ENCODE measurements at regions not wholly inside any gene's neighbourhood (a gene's known extent, or its start where the extent isn't known, plus 50 kb on each side); places are given as distances from the start of the nearest gene placed in this dataset.

- no peak for ATAC-seq
- RAD21 ChIA-PET (ENCODE audit: low non-redundant PET in 1 of 2, low total read pairs in 2 of 2, uncharacterized antibody in 2 of 2, unreplicated experiment in 2 of 2) = no interaction called here
- Histone ChIP-seq H3K9me3 (ENCODE audit: control insufficient read depth in 1 of 2, insufficient read depth in 1 of 2, low read depth in 1 of 2, low read length in 2 of 2) (peaks cover 23 to 42% of the 10 kb centered on the region in 2 experiments; a peak in 2 of 4 replicates), H3K4me1 (ENCODE audit: control insufficient read depth in 1 of 2, insufficient read depth in 2 of 2, low read length in 2 of 2) (no peaks in the 10 kb centered on the region), H3K27me3 (ENCODE audit: insufficient read depth, low read length) (no peaks in the 10 kb centered on the region), H3K9ac (ENCODE audit: low read length) (no peak overlapping the region), H2AFZ (ENCODE audit: low read depth, low read length, poor library complexity, severe bottlenecking) (no peak overlapping the region), H3K4me2 (ENCODE audit: low read length) (no peak overlapping the region), H3K79me2 (ENCODE audit: insufficient read depth, low read length) (no peaks in the 10 kb centered on the region), H3K4me3 (replicated peaks in 1 of 2; ENCODE audit: low read depth in 1 of 2, low read length in 2 of 2) (no peak overlapping the region), H3K36me3 (ENCODE audit: control insufficient read depth in 1 of 2, insufficient read depth in 2 of 2, low read length in 2 of 2) (no peaks in the 10 kb centered on the region), H3K9me2 (ENCODE audit: insufficient read depth) (no peaks in the 10 kb centered on the region), H3K27ac (ENCODE audit: low read depth, low read length) (no peak overlapping the region), H4K20me1 (ENCODE audit: insufficient read depth) (no peaks in the 10 kb centered on the region)
- CTCF ChIA-PET = no interaction called here
- TF ChIP-seq POLR2AphosphoS5 (IDR thresholded peaks at IDR 0.05; ENCODE audit: low read depth, low read length) = no peak
- TF ChIP-seq SP1 (IDR thresholded peaks at IDR 0.05; ENCODE audit: low read depth) = no peak
- no peak for TF ChIP-seq SIN3A (IDR thresholded peaks at IDR 0.05; ENCODE audit: low read depth)
- no peak for TF ChIP-seq CBX3 (IDR thresholded peaks at IDR 0.05; ENCODE audit: low read depth)
- TF ChIP-seq JUND (IDR thresholded peaks at IDR 0.05) = no peak
- intact Hi-C loops (cut with micrococcal nuclease) = no loop called here
- no TSS peak for BruUV-seq (replicated peaks)
- DNase-seq (ENCODE audit: low read depth, low spot score) = no peak
- POLR2A ChIA-PET = no interaction called here
These were observed 124.0 kb downstream of the MAF start for GRCh38 chr16:79476580-79476979.

DNA sequence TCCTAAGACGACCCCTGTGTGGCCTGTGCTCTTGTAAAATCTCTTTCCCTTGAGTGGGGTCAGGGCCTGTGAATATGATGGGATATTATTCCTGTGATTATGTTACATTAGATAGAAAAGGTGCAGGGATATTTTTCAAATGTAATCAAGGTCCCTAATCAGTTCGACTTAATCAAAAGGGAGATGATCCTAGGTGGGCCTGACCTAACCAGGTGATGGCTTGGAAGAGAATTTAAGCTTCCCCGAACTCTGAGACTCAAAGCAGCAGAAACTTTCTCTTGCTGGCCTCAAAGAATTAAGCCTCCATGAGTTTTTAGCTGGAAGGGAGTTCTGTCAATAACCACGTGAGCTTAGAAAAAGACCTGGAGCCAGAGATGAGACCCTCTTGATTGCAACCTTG, 124.7 kb downstream of the MAF start:
- Histone ChIP-seq H3K4me3 (replicated peaks in 1 of 2; ENCODE audit: low read depth in 1 of 2, low read length in 2 of 2) (no peak overlapping the region), H3K4me2 (ENCODE audit: low read length) (no peak overlapping the region), H3K27me3 (ENCODE audit: insufficient read depth, low read length) (no peaks in the 10 kb centered on the region), H3K9me3 (ENCODE audit: control insufficient read depth in 1 of 2, insufficient read depth in 1 of 2, low read depth in 1 of 2, low read length in 2 of 2) (peaks cover 24 to 42% of the 10 kb centered on the region in 2 experiments; a peak in 2 of 4 replicates), H3K36me3 (ENCODE audit: control insufficient read depth in 1 of 2, insufficient read depth in 2 of 2, low read length in 2 of 2) (no peaks in the 10 kb centered on the region), H3K9ac (ENCODE audit: low read length) (no peak overlapping the region), H3K79me2 (ENCODE audit: insufficient read depth, low read length) (no peaks in the 10 kb centered on the region), H4K20me1 (ENCODE audit: insufficient read depth) (no peaks in the 10 kb centered on the region), H3K4me1 (ENCODE audit: control insufficient read depth in 1 of 2, insufficient read depth in 2 of 2, low read length in 2 of 2) (no peaks in the 10 kb centered on the region), H2AFZ (ENCODE audit: low read depth, low read length, poor library complexity, severe bottlenecking) (no peak overlapping the region), H3K9me2 (ENCODE audit: insufficient read depth) (no peaks in the 10 kb centered on the region), H3K27ac (ENCODE audit: low read depth, low read length) (no peak overlapping the region)
- ChIA-PET POLR2A (no interaction called here), CTCF (no interaction called here), RAD21 (ENCODE audit: low non-redundant PET in 1 of 2, low total read pairs in 2 of 2, uncharacterized antibody in 2 of 2, unreplicated experiment in 2 of 2) (no interaction called here)
- intact Hi-C loops (cut with micrococcal nuclease) = no loop called here
- BruUV-seq (replicated peaks) = no TSS peak
- DNase-seq (ENCODE audit: low read depth, low spot score) (no peak), ATAC-seq (no peak)
- TF ChIP-seq POLR2AphosphoS5 (IDR thresholded peaks at IDR 0.05; ENCODE audit: low read depth, low read length) = no peak
- no peak for TF ChIP-seq CBX3 (IDR thresholded peaks at IDR 0.05; ENCODE audit: low read depth)
- no peak for TF ChIP-seq ZFX (IDR thresholded peaks at IDR 0.05)
- TF ChIP-seq JUND (IDR thresholded peaks at IDR 0.05) = no peak
- TF ChIP-seq, protein P1, sequence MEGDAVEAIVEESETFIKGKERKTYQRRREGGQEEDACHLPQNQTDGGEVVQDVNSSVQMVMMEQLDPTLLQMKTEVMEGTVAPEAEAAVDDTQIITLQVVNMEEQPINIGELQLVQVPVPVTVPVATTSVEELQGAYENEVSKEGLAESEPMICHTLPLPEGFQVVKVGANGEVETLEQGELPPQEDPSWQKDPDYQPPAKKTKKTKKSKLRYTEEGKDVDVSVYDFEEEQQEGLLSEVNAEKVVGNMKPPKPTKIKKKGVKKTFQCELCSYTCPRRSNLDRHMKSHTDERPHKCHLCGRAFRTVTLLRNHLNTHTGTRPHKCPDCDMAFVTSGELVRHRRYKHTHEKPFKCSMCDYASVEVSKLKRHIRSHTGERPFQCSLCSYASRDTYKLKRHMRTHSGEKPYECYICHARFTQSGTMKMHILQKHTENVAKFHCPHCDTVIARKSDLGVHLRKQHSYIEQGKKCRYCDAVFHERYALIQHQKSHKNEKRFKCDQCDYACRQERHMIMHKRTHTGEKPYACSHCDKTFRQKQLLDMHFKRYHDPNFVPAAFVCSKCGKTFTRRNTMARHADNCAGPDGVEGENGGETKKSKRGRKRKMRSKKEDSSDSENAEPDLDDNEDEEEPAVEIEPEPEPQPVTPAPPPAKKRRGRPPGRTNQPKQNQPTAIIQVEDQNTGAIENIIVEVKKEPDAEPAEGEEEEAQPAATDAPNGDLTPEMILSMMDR (IDR thresholded peaks at IDR 0.05 in 2 of 3, conservative IDR thresholded peaks at IDR 0.05 in 1 of 3; ENCODE audit: borderline replicate concordance in 1 of 3, insufficient read depth in 1 of 3, low read depth in 2 of 3, low read length in 2 of 3) = no peak
- TF ChIP-seq SIN3A (IDR thresholded peaks at IDR 0.05; ENCODE audit: low read depth) = no peak
- TF ChIP-seq YY1 (IDR thresholded peaks at IDR 0.05; ENCODE audit: extremely low read depth, insufficient replicate concordance, low read depth, low read length) = no peak
- TF ChIP-seq, protein P2, sequence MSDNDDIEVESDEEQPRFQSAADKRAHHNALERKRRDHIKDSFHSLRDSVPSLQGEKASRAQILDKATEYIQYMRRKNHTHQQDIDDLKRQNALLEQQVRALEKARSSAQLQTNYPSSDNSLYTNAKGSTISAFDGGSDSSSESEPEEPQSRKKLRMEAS (IDR thresholded peaks at IDR 0.05) = no peak
- no peak for TF ChIP-seq RAD21 (IDR thresholded peaks at IDR 0.05; ENCODE audit: low read depth)
- TF ChIP-seq ELF1 (IDR thresholded peaks at IDR 0.05; ENCODE audit: borderline replicate concordance, low read depth) = no peak
- TF ChIP-seq EZH2 (IDR thresholded peaks at IDR 0.05) = no peak
- TF ChIP-seq ZNF274 (IDR thresholded peaks at IDR 0.05; ENCODE audit: low read depth, low read length) = no peak
- TF ChIP-seq, protein P3, sequence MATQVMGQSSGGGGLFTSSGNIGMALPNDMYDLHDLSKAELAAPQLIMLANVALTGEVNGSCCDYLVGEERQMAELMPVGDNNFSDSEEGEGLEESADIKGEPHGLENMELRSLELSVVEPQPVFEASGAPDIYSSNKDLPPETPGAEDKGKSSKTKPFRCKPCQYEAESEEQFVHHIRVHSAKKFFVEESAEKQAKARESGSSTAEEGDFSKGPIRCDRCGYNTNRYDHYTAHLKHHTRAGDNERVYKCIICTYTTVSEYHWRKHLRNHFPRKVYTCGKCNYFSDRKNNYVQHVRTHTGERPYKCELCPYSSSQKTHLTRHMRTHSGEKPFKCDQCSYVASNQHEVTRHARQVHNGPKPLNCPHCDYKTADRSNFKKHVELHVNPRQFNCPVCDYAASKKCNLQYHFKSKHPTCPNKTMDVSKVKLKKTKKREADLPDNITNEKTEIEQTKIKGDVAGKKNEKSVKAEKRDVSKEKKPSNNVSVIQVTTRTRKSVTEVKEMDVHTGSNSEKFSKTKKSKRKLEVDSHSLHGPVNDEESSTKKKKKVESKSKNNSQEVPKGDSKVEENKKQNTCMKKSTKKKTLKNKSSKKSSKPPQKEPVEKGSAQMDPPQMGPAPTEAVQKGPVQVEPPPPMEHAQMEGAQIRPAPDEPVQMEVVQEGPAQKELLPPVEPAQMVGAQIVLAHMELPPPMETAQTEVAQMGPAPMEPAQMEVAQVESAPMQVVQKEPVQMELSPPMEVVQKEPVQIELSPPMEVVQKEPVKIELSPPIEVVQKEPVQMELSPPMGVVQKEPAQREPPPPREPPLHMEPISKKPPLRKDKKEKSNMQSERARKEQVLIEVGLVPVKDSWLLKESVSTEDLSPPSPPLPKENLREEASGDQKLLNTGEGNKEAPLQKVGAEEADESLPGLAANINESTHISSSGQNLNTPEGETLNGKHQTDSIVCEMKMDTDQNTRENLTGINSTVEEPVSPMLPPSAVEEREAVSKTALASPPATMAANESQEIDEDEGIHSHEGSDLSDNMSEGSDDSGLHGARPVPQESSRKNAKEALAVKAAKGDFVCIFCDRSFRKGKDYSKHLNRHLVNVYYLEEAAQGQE (IDR thresholded peaks at IDR 0.05; ENCODE audit: low read depth) = no peak
